Stomach (tissue), 4 donors: ENCODE measurements at regions not wholly inside any gene's neighbourhood (a gene's known extent, or its start where the extent isn't known, plus 50 kb on each side); places are given as distances from the start of the nearest gene placed in this dataset.

Experiments used
- CTCF ChIP-seq, 7 experiments: fragments of 450-650 bp in 4 of 7; fragments of 200-600 bp in 3 of 7; sonication (generic) in 3 of 7; IDR thresholded peaks; one replicate each; pipeline ENCODE4 v1.5.1; 2016 to 2019; ENCODE audit warnings: antibody characterized with exemption in 7 of 7, control low read depth in 2 of 7, mild to moderate bottlenecking in 1 of 7
- EP300 ChIP-seq: sonication (generic); formaldehyde crosslinking; IDR thresholded peaks from one replicate; pipeline ENCODE4 v1.6.1; 2017; ENCODE audit warnings: antibody characterized with exemption
- POLR2A ChIP-seq, 4 donors: fragments of 450-650 bp; IDR thresholded peaks; one replicate each; pipeline ENCODE4 v1.6.1; 2016; ENCODE audit warnings: antibody characterized with exemption in 4 of 4, control low read depth in 2 of 4, mild to moderate bottlenecking in 1 of 4, moderate library complexity in 1 of 4
- POLR2AphosphoS5 ChIP-seq, 3 donors: sonication (generic); formaldehyde crosslinking; IDR thresholded peaks; one replicate each; pipeline ENCODE4 v1.6.1; 2016; ENCODE audit warnings: antibody characterized with exemption in 3 of 3

GRCh38 chr4:175906384-175906783 is 94.3 kb upstream of the GPM6A start:
- TF ChIP-seq EP300 = no peak
- no peak for TF ChIP-seq CTCF (IDR thresholded peaks at IDR 0.05)
- no peak for TF ChIP-seq POLR2A (IDR thresholded peaks at IDR 0.05)
- TF ChIP-seq POLR2AphosphoS5 (IDR thresholded peaks at IDR 0.05) = no peak
